HEK293 (cell line): ENCODE measurements at regions not wholly inside any gene's neighbourhood (a gene's known extent, or its start where the extent isn't known, plus 50 kb on each side); places are given as distances from the start of the nearest gene placed in this dataset.

Source experiments
- MYNN ChIP-seq: fragments of 450-650 bp; formaldehyde crosslinking; IDR thresholded peaks from 2 replicates; pipeline ENCODE4 v1.5.1; 2016; ENCODE audit warnings: missing biosample characterization, missing genetic modification characterization, borderline replicate concordance
- WT1 ChIP-seq: fragments of 450-650 bp; formaldehyde crosslinking; IDR thresholded peaks from 2 replicates; pipeline ENCODE4 v1.5.1; 2016; ENCODE audit warnings: missing biosample characterization, missing genetic modification characterization
- ZBTB7A ChIP-seq: fragments of 450-650 bp; formaldehyde crosslinking; IDR thresholded peaks from 2 replicates; pipeline ENCODE4 v1.5.1; 2016; ENCODE audit warnings: low read depth, missing biosample characterization, missing genetic modification characterization
- ZFHX2 ChIP-seq: fragments of 450-650 bp; formaldehyde crosslinking; conservative IDR thresholded peaks from 2 replicates; pipeline ENCODE4 v1.5.1; 2016; ENCODE audit warnings: missing biosample characterization, missing genetic modification characterization
- ZNF223 ChIP-seq: fragments of 450-650 bp; formaldehyde crosslinking; IDR thresholded peaks from 2 replicates; pipeline ENCODE4 v1.5.1; 2016; ENCODE audit warnings: missing biosample characterization, missing genetic modification characterization
- ZNF501 ChIP-seq: fragments of 450-650 bp; formaldehyde crosslinking; IDR thresholded peaks from 2 replicates; pipeline ENCODE4 v1.5.1; 2016; ENCODE audit warnings: missing biosample characterization, missing genetic modification characterization
- ZSCAN16 ChIP-seq: fragments of 450-650 bp; formaldehyde crosslinking; IDR thresholded peaks from 2 replicates; pipeline ENCODE4 v1.5.1; 2016; ENCODE audit warnings: missing biosample characterization, missing genetic modification characterization
- TF ChIP-seq, protein P1 (sequence below): fragments of 450-650 bp; formaldehyde crosslinking; IDR thresholded peaks from 2 replicates; pipeline ENCODE4 v1.5.1; 2016; ENCODE audit warnings: missing biosample characterization, missing genetic modification characterization
- TF ChIP-seq, protein P2 (sequence below): fragments of 450-650 bp; formaldehyde crosslinking; IDR thresholded peaks from 2 replicates; pipeline ENCODE4 v1.5.1; 2016; ENCODE audit warnings: missing biosample characterization, missing genetic modification characterization

DNA sequence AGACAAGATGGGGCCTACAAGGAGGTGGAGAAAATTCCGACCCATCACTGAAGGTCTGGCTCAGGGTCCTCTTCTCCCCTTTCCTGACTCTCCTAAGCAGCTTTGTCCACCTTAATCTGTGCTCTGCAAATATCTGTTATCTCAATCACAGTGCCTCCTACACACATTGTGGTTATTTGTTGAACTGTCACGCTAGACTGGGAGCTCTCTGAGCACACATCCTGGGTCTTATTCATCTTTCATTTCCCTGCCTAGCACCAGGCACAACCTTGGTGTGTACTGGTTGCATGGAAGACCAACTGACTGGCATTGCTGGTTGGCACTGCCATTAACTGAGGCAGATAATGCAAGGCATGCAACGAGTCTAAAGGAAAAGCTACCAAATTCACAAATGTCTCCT, 122.9 kb upstream of the ST6GAL2 start:
- TF ChIP-seq ZNF501 (tag by site-specific recombination) (no peak), MYNN (tag by site-specific recombination) (no peak), ZBTB7A (tag by site-specific recombination) (no peak), ZFHX2 (no peak), WT1 (tag by site-specific recombination) (no peak), ZNF223 (no peak), ZSCAN16 (tag by site-specific recombination) (no peak)
- TF ChIP-seq, protein P1, sequence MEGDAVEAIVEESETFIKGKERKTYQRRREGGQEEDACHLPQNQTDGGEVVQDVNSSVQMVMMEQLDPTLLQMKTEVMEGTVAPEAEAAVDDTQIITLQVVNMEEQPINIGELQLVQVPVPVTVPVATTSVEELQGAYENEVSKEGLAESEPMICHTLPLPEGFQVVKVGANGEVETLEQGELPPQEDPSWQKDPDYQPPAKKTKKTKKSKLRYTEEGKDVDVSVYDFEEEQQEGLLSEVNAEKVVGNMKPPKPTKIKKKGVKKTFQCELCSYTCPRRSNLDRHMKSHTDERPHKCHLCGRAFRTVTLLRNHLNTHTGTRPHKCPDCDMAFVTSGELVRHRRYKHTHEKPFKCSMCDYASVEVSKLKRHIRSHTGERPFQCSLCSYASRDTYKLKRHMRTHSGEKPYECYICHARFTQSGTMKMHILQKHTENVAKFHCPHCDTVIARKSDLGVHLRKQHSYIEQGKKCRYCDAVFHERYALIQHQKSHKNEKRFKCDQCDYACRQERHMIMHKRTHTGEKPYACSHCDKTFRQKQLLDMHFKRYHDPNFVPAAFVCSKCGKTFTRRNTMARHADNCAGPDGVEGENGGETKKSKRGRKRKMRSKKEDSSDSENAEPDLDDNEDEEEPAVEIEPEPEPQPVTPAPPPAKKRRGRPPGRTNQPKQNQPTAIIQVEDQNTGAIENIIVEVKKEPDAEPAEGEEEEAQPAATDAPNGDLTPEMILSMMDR, result no peak
- TF ChIP-seq, protein P2, sequence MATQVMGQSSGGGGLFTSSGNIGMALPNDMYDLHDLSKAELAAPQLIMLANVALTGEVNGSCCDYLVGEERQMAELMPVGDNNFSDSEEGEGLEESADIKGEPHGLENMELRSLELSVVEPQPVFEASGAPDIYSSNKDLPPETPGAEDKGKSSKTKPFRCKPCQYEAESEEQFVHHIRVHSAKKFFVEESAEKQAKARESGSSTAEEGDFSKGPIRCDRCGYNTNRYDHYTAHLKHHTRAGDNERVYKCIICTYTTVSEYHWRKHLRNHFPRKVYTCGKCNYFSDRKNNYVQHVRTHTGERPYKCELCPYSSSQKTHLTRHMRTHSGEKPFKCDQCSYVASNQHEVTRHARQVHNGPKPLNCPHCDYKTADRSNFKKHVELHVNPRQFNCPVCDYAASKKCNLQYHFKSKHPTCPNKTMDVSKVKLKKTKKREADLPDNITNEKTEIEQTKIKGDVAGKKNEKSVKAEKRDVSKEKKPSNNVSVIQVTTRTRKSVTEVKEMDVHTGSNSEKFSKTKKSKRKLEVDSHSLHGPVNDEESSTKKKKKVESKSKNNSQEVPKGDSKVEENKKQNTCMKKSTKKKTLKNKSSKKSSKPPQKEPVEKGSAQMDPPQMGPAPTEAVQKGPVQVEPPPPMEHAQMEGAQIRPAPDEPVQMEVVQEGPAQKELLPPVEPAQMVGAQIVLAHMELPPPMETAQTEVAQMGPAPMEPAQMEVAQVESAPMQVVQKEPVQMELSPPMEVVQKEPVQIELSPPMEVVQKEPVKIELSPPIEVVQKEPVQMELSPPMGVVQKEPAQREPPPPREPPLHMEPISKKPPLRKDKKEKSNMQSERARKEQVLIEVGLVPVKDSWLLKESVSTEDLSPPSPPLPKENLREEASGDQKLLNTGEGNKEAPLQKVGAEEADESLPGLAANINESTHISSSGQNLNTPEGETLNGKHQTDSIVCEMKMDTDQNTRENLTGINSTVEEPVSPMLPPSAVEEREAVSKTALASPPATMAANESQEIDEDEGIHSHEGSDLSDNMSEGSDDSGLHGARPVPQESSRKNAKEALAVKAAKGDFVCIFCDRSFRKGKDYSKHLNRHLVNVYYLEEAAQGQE (tag by site-specific recombination), result no peak
